ENCODE measurements at regions not wholly inside any gene's neighbourhood (a gene's known extent, or its start where the extent isn't known, plus 50 kb on each side); places are given as distances from the start of the nearest gene placed in this dataset.
"Not testable (repeated sequence)": the region's sequence is repeated elsewhere in the genome, so short reads cannot be mapped to it uniquely, and the experiment has no call there.

DNA sequence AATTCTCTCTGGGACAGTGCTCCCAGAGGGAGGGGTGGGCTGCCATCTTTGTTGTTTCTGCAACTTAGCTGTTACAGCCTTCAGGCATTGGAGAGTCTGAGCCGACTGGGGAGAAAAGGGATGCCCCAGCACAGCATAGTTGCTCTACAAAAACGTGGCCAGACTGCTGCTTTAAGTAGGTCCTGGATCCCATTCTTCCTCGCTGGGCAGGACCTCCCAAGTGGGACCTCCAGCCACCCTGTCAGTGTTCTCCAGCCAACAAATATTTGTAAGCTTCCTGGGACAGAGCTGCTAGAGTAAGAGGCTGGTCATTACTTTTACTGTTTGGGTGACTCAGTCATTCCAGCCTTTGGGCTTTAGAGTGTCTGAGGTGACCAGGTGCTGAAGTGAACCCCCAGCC is 292.7 kb upstream of the NREP start:
- no peak overlapping the region for H3K27ac ChIP-seq (ENCODE audit: poor library complexity, severe bottlenecking)
- H3K4me1 ChIP-seq (ENCODE audit: insufficient read depth, poor library complexity, severe bottlenecking) = no peaks in the 10 kb centered on the region
- no peaks in the 10 kb centered on the region for H3K36me3 ChIP-seq (ENCODE audit: low read depth)
- H3K9me3 ChIP-seq (ENCODE audit: severe bottlenecking) = no peaks in the 10 kb centered on the region
- ATAC-seq (ENCODE audit: low read depth) (no peak), DNase-seq (ENCODE audit: low spot score) (no peak)
- no peak overlapping the region for H3K4me3 ChIP-seq (ENCODE audit: severe bottlenecking)
- TF ChIP-seq, protein P1, sequence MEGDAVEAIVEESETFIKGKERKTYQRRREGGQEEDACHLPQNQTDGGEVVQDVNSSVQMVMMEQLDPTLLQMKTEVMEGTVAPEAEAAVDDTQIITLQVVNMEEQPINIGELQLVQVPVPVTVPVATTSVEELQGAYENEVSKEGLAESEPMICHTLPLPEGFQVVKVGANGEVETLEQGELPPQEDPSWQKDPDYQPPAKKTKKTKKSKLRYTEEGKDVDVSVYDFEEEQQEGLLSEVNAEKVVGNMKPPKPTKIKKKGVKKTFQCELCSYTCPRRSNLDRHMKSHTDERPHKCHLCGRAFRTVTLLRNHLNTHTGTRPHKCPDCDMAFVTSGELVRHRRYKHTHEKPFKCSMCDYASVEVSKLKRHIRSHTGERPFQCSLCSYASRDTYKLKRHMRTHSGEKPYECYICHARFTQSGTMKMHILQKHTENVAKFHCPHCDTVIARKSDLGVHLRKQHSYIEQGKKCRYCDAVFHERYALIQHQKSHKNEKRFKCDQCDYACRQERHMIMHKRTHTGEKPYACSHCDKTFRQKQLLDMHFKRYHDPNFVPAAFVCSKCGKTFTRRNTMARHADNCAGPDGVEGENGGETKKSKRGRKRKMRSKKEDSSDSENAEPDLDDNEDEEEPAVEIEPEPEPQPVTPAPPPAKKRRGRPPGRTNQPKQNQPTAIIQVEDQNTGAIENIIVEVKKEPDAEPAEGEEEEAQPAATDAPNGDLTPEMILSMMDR (IDR thresholded peaks at IDR 0.05; ENCODE audit: poor library complexity, severe bottlenecking) = no peak
- H3K27me3 ChIP-seq (ENCODE audit: insufficient read depth, poor library complexity, severe bottlenecking) = no peaks in the 10 kb centered on the region

DNA sequence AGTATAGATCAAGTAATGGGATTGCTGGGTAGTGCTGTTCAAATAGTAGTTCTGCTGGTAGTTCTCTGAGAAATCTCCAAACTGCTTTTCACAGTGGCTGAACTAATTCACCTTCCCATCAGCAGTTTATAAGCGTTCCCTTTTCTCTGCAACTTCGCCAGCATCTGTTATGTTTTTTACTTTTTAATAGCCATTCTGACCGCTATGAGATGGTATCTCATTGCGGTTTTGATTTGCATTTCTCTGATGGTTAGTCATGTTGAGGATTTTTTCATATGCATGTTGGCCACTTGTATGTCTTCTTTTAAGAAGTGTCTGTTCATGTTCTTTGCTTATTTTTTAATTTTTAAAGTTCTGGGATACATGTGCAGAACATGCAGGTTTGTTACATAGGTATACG is 279.2 kb upstream of the NREP start:
- ATAC-seq (ENCODE audit: low read depth) (no peak), DNase-seq (ENCODE audit: low spot score) (no peak)
- Histone ChIP-seq H3K27me3 (ENCODE audit: insufficient read depth, poor library complexity, severe bottlenecking) (no peaks in the 10 kb centered on the region), H3K27ac (ENCODE audit: poor library complexity, severe bottlenecking) (no peak overlapping the region), H3K9me3 (ENCODE audit: severe bottlenecking) (no peaks in the 10 kb centered on the region), H3K36me3 (ENCODE audit: low read depth) (no peaks in the 10 kb centered on the region), H3K4me1 (ENCODE audit: insufficient read depth, poor library complexity, severe bottlenecking) (no peaks in the 10 kb centered on the region), H3K4me3 (ENCODE audit: severe bottlenecking) (no peak overlapping the region)
- TF ChIP-seq, protein P1 (IDR thresholded peaks at IDR 0.05; ENCODE audit: poor library complexity, severe bottlenecking) = no peak

DNA sequence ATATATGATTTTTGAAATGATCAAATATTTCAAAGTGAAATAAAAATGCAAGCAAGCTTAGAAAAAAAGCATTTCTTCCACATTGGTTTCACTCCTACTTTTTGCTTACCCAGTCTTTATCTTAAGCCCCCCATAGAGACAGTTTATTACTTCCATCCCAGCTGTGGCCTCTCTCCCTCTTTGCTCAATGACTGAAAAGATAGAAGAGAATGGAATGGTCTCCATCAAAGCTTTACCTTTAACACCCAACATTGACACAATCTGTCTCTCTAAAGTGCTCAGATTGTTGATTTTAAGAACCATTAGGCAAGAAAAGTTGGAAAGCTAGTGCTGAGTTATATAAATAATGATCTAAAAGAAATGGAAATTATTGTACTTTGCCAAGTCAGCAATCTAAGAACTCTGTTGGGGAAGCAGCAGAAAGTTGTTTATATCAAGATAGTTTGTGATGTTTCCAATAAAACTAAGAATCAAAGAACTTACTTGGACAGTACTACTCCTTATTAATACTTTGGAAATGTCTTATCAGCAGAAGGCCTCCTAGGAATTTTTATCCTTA is 277.5 kb upstream of the NREP start:
- Histone ChIP-seq H3K4me1 (ENCODE audit: insufficient read depth, poor library complexity, severe bottlenecking) (no peaks in the 10 kb centered on the region), H3K36me3 (ENCODE audit: low read depth) (no peaks in the 10 kb centered on the region), H3K27me3 (ENCODE audit: insufficient read depth, poor library complexity, severe bottlenecking) (no peaks in the 10 kb centered on the region), H3K9me3 (ENCODE audit: severe bottlenecking) (peaks cover 3% of the 10 kb centered on the region), H3K27ac (ENCODE audit: poor library complexity, severe bottlenecking) (no peak overlapping the region), H3K4me3 (ENCODE audit: severe bottlenecking) (no peak overlapping the region)
- TF ChIP-seq, protein P1 (IDR thresholded peaks at IDR 0.05; ENCODE audit: poor library complexity, severe bottlenecking) = no peak
- ATAC-seq (ENCODE audit: low read depth) (no peak), DNase-seq (ENCODE audit: low spot score) (no peak)

DNA sequence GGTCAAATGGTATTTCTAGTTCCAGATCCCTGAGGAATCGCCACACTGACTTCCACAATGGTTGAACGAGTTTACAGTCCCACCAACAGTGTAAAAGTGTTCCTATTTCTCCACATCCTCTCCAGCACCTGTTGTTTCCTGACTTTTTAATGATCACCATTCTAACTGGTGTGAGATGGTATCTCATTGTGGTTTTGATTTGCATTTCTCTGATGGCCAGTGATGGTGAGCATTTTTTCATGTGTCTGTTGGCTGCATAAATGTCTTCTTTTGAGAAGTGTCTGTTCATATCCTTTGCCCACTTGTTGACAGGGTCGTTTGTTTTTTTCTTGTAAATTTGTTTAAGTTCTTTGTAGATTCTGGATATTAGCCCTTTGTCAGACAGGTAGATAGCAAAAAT is 269.9 kb upstream of the NREP start:
- not testable (repeated sequence) for H3K9me3 ChIP-seq (ENCODE audit: severe bottlenecking); ATAC-seq (ENCODE audit: low read depth); H3K4me3 ChIP-seq (ENCODE audit: severe bottlenecking); H3K36me3 ChIP-seq (ENCODE audit: low read depth); H3K4me1 ChIP-seq (ENCODE audit: insufficient read depth, poor library complexity, severe bottlenecking); H3K27me3 ChIP-seq (ENCODE audit: insufficient read depth, poor library complexity, severe bottlenecking); H3K27ac ChIP-seq (ENCODE audit: poor library complexity, severe bottlenecking); DNase-seq (ENCODE audit: low spot score)

DNA sequence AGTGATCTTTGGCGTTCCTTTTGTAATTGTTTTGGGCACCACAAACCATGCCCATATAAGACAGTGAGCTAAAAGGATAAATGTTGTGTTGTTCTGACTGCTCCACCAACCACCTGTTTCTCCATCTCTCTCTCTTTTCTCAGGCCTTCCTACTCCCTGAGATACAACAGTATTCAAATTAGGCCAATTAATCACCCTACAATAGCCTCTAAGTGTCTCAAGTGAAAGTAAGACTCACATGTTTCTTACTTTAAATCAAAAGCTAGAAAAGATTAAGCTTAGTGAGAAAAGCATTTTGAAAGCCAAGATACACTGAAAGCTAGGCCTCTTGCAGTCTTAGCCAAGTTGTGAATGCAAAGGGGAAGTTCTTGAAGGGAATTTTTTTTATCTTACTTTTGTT is 268.8 kb upstream of the NREP start:
- H3K4me3 ChIP-seq (ENCODE audit: severe bottlenecking) = no peak overlapping the region
- peaks cover 3% of the 10 kb centered on the region for H3K9me3 ChIP-seq (ENCODE audit: severe bottlenecking)
- H3K4me1 ChIP-seq (ENCODE audit: insufficient read depth, poor library complexity, severe bottlenecking) = no peaks in the 10 kb centered on the region
- H3K27ac ChIP-seq (ENCODE audit: poor library complexity, severe bottlenecking) = no peak overlapping the region
- TF ChIP-seq, protein P1 (IDR thresholded peaks at IDR 0.05; ENCODE audit: poor library complexity, severe bottlenecking) = no peak
- no peak for ATAC-seq (ENCODE audit: low read depth)
- H3K36me3 ChIP-seq (ENCODE audit: low read depth) = no peaks in the 10 kb centered on the region
- DNase-seq (ENCODE audit: low spot score) = no peak
- H3K27me3 ChIP-seq (ENCODE audit: insufficient read depth, poor library complexity, severe bottlenecking) = no peaks in the 10 kb centered on the region
